Sigmoid colon (tissue), 4 donors: ENCODE measurements at regions not wholly inside any gene's neighbourhood (a gene's known extent, or its start where the extent isn't known, plus 50 kb on each side); places are given as distances from the start of the nearest gene placed in this dataset.

ENCODE experiments used
- POLR2AphosphoS5 ChIP-seq, 4 donors: sonication (generic); formaldehyde crosslinking; IDR thresholded peaks; one replicate each; pipeline ENCODE4 v1.6.1; 2017; ENCODE audit warnings: antibody characterized with exemption in 4 of 4
- TF ChIP-seq, protein P1 (sequence below), 4 experiments: fragments of 450-650 bp in 3 of 4; fragments of 200-600 bp in 1 of 4; IDR thresholded peaks; one replicate each; pipeline ENCODE4 v1.5.1; 2016 to 2019; ENCODE audit warnings: antibody characterized with exemption in 4 of 4, mild to moderate bottlenecking in 3 of 4, moderate library complexity in 2 of 4

DNA sequence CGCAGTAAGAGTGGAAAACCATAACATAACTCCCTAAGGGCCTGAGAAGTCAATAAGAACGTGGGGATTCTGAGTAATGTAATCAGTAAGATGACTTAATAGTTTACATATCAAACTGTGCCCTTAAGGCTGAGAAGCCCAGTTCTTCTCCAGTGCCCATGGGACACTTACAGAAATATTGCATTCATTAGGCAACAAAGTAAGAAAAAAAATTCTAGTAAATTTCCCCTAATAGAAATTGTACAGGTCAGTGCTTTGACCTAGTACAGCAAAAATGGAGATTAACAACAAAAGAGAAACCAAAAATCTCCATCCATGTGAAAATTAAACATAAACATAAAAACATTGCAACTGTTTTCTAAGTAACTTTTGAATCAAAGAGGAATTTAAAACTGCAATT is 139.8 kb upstream of the HS6ST1 start:
- TF ChIP-seq, protein P1, sequence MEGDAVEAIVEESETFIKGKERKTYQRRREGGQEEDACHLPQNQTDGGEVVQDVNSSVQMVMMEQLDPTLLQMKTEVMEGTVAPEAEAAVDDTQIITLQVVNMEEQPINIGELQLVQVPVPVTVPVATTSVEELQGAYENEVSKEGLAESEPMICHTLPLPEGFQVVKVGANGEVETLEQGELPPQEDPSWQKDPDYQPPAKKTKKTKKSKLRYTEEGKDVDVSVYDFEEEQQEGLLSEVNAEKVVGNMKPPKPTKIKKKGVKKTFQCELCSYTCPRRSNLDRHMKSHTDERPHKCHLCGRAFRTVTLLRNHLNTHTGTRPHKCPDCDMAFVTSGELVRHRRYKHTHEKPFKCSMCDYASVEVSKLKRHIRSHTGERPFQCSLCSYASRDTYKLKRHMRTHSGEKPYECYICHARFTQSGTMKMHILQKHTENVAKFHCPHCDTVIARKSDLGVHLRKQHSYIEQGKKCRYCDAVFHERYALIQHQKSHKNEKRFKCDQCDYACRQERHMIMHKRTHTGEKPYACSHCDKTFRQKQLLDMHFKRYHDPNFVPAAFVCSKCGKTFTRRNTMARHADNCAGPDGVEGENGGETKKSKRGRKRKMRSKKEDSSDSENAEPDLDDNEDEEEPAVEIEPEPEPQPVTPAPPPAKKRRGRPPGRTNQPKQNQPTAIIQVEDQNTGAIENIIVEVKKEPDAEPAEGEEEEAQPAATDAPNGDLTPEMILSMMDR (IDR thresholded peaks at IDR 0.05), result no peak
- no peak for TF ChIP-seq POLR2AphosphoS5 (IDR thresholded peaks at IDR 0.05)
